Right atrium auricular region (tissue), 2 donors: ENCODE measurements at regions not wholly inside any gene's neighbourhood (a gene's known extent, or its start where the extent isn't known, plus 50 kb on each side); places are given as distances from the start of the nearest gene placed in this dataset.

ENCODE experiments used
- DNase-seq: peaks from one replicate; pipeline ENCODE4 v3.0.0-alpha.2; 2019; ENCODE audit warnings: low spot score
- H3K27ac ChIP-seq, 2 donors: fragments of 200-600 bp; sonication (generic); 1 replicate in 1 of 2; 2 replicates in 1 of 2; pipeline ENCODE4 v1.5.1; 2016 to 2019
- H3K27me3 ChIP-seq, 2 donors: fragments of 200-600 bp; sonication (generic); one replicate each; pipeline versions ENCODE4 v1.5.1 to v1.6.0; 2017 to 2019
- H3K36me3 ChIP-seq: fragments of 200-600 bp; sonication (generic); one replicate; pipeline ENCODE4 v1.5.1; 2016
- H3K4me1 ChIP-seq, 2 donors: fragments of 200-600 bp; sonication (generic); one replicate each; pipeline versions ENCODE4 v1.5.1 to v1.6.0; 2017 to 2019
- H3K4me3 ChIP-seq, 2 donors: fragments of 200-600 bp; sonication (generic); 1 replicate in 1 of 2; 2 replicates in 1 of 2; pipeline ENCODE4 v1.5.1; 2017 to 2019; ENCODE audit warnings: mild to moderate bottlenecking in 1 of 2, moderate library complexity in 1 of 2
- H3K9me3 ChIP-seq, 2 donors: fragments of 200-600 bp; sonication (generic); one replicate each; pipeline ENCODE4 v1.5.1; 2019
- CTCF ChIP-seq, 2 donors: fragments of 200-600 bp; sonication (generic); IDR thresholded peaks; one replicate each; pipeline ENCODE4 v1.5.1; 2019; ENCODE audit warnings: antibody characterized with exemption in 2 of 2

GRCh38 chr9:27654629-27655285 lies 81.5 kb upstream of the C9orf72 start:
- Histone ChIP-seq H3K27me3 (no peaks in the 10 kb centered on the region), H3K27ac (no peak overlapping the region), H3K9me3 (no peaks in the 10 kb centered on the region), H3K4me3 (no peak overlapping the region), H3K36me3 (no peaks in the 10 kb centered on the region), H3K4me1 (no peaks in the 10 kb centered on the region)
- DNase-seq: no peak
- TF ChIP-seq CTCF (IDR thresholded peaks at IDR 0.05): no peak

- no peak for DNase-seq
- no peak overlapping the region for H3K27ac ChIP-seq
- H3K36me3 ChIP-seq: no peaks in the 10 kb centered on the region
- no peaks in the 10 kb centered on the region for H3K27me3 ChIP-seq
- H3K4me1 ChIP-seq: no peaks in the 10 kb centered on the region
- no peak overlapping the region for H3K4me3 ChIP-seq
- no peaks in the 10 kb centered on the region for H3K9me3 ChIP-seq
- TF ChIP-seq CTCF (IDR thresholded peaks at IDR 0.05): no peak
Measured at GRCh38 chr9:27655441-27655840, 82.2 kb upstream of the C9orf72 start.

GRCh38 chr9:27659001-27659400 lies 85.7 kb upstream of the C9orf72 start:
- TF ChIP-seq CTCF (IDR thresholded peaks at IDR 0.05): no peak
- H3K36me3 ChIP-seq: no peaks in the 10 kb centered on the region

GRCh38 chr9:27659571-27659970 lies 86.3 kb upstream of the C9orf72 start:
- TF ChIP-seq CTCF (IDR thresholded peaks at IDR 0.05): no peak
- Histone ChIP-seq H3K9me3 (no peaks in the 10 kb centered on the region), H3K27ac (no peak overlapping the region), H3K36me3 (no peaks in the 10 kb centered on the region), H3K4me3 (no peak overlapping the region), H3K4me1 (no peaks in the 10 kb centered on the region), H3K27me3 (no peaks in the 10 kb centered on the region)
- DNase-seq: no peak

More at GRCh38 chr9:27659001-27659400, 85.7 kb upstream of the C9orf72 start:
- Histone ChIP-seq H3K9me3 (no peaks in the 10 kb centered on the region), H3K27me3 (no peaks in the 10 kb centered on the region), H3K4me1 (no peaks in the 10 kb centered on the region), H3K27ac (no peak overlapping the region), H3K4me3 (no peak overlapping the region)
- DNase-seq: no peak

GRCh38 chr9:27660148-27660547 lies 86.9 kb upstream of the C9orf72 start:
- no peak overlapping the region for H3K4me3 ChIP-seq
- H3K27ac ChIP-seq: no peak overlapping the region
- no peaks in the 10 kb centered on the region for H3K36me3 ChIP-seq
- no peak for DNase-seq
- no peak for TF ChIP-seq CTCF (IDR thresholded peaks at IDR 0.05)
- H3K27me3 ChIP-seq: no peaks in the 10 kb centered on the region
- no peaks in the 10 kb centered on the region for H3K4me1 ChIP-seq
- no peaks in the 10 kb centered on the region for H3K9me3 ChIP-seq

GRCh38 chr9:27663526-27663925 lies 90.2 kb upstream of the C9orf72 start:
- no peak for TF ChIP-seq CTCF (IDR thresholded peaks at IDR 0.05)
- Histone ChIP-seq H3K9me3 (no peaks in the 10 kb centered on the region), H3K4me3 (no peak overlapping the region), H3K27ac (no peak overlapping the region), H3K36me3 (no peaks in the 10 kb centered on the region), H3K27me3 (no peaks in the 10 kb centered on the region), H3K4me1 (no peaks in the 10 kb centered on the region)
- no peak for DNase-seq
